ENCODE measurements at regions not wholly inside any gene's neighbourhood (a gene's known extent, or its start where the extent isn't known, plus 50 kb on each side); places are given as distances from the start of the nearest gene placed in this dataset.

GRCh38 chr16:65737831-65738230 is 616.0 kb upstream of the CDH11 start:
- TF ChIP-seq EZH2 (IDR thresholded peaks at IDR 0.05; ENCODE audit: borderline replicate concordance, insufficient read depth, low read depth, low read length, poor library complexity, severe bottlenecking): no peak
- TF ChIP-seq, protein P1, sequence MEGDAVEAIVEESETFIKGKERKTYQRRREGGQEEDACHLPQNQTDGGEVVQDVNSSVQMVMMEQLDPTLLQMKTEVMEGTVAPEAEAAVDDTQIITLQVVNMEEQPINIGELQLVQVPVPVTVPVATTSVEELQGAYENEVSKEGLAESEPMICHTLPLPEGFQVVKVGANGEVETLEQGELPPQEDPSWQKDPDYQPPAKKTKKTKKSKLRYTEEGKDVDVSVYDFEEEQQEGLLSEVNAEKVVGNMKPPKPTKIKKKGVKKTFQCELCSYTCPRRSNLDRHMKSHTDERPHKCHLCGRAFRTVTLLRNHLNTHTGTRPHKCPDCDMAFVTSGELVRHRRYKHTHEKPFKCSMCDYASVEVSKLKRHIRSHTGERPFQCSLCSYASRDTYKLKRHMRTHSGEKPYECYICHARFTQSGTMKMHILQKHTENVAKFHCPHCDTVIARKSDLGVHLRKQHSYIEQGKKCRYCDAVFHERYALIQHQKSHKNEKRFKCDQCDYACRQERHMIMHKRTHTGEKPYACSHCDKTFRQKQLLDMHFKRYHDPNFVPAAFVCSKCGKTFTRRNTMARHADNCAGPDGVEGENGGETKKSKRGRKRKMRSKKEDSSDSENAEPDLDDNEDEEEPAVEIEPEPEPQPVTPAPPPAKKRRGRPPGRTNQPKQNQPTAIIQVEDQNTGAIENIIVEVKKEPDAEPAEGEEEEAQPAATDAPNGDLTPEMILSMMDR (IDR thresholded peaks at IDR 0.05): no peak
